T-helper 17 cell (primary cell): ENCODE measurements at regions not wholly inside any gene's neighbourhood (a gene's known extent, or its start where the extent isn't known, plus 50 kb on each side); places are given as distances from the start of the nearest gene placed in this dataset.

Source experiments
- ATAC-seq: fragments of 150-1000 bp; cut with Tn5 transposase; 2 replicates; pipeline ENCODE4 v1.10.0; 2021; ENCODE audit warnings: mild to moderate bottlenecking, moderate library complexity
- DNase-seq, 3 donors: peaks; one replicate each; pipeline versions ENCODE4 v3.0.0 to v3.0.0-alpha.2; 2020 to 2021
- H3K9me3 ChIP-seq: one replicate; pipeline ENCODE4 v1.7.0; 2013; ENCODE audit warnings: low read length, mild to moderate bottlenecking; ENCODE audit not compliant: control insufficient read depth, poor library complexity, severe bottlenecking
- H3K27ac Mint-ChIP-seq: one replicate; pipeline ENCODE4 v1.8.0; 2022; ENCODE audit warnings: mild to moderate bottlenecking, moderate library complexity, mixed read lengths
- H3K27me3 Mint-ChIP-seq: one replicate; pipeline ENCODE4 v1.8.0; 2022; ENCODE audit warnings: mixed read lengths
- H3K36me3 Mint-ChIP-seq: one replicate; pipeline ENCODE4 v1.8.0; 2022; ENCODE audit warnings: low read depth, mixed read lengths
- H3K4me1 Mint-ChIP-seq: one replicate; pipeline ENCODE4 v1.8.0; 2022; ENCODE audit warnings: mild to moderate bottlenecking, mixed read lengths
- H3K4me3 Mint-ChIP-seq: one replicate; pipeline ENCODE4 v1.8.0; 2022; ENCODE audit warnings: mild to moderate bottlenecking, moderate library complexity, mixed read lengths

DNA sequence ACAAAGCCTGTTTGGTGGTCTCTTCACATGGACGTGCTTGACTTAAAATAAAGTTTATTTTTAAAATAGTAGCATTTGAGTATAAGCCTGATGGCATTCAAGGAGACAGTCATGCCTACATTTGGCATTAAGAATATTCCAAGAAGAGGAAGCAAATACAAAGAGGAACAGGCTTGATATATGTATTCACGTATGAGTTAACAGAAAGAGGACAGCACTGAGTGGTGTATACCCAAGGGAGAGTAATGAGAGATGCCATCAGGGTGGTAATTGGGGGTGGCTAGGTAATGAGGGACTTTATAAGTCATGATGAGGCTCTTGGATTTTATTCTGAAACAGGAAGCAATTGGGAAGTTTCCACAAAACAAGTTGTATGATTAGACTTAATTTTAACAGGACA lies 363.3 kb downstream of the SEMA3D start:
- no peaks in the 10 kb centered on the region for H3K9me3 ChIP-seq
- no peaks in the 10 kb centered on the region for H3K27me3 Mint-ChIP-seq
- no peak overlapping the region for H3K27ac Mint-ChIP-seq
- ATAC-seq (no peak), DNase-seq (no peak)
- H3K4me1 Mint-ChIP-seq, result no peaks in the 10 kb centered on the region
- H3K4me3 Mint-ChIP-seq, result no peak overlapping the region
- H3K36me3 Mint-ChIP-seq, result no peaks in the 10 kb centered on the region

DNA sequence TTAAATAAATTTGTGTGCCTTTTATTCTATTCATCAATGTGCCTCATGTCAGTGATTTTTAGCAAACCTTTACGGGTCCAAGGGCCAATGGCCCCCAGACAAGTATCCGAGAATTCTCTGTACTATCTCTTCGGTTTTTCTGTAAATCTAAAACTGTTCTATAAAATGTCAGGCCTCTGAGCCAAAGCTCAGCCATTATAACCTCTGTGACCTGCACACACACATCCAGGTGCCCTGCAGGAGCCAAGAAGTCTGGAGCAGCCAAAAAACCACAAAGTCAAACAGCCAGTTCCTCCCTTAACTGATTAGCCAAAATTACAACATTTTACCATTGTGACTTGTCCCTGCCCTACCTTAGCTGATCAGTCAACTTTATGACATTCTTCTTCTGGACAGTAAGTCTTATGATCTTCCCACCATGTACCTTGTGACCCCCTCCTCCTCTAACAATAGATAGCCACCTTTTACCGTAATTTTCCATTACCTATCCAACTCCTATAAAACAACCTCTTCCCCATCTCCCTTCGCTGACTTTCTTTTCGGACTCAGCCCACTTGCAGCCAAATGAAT lies 363.8 kb downstream of the SEMA3D start:
- DNase-seq (no peak), ATAC-seq (no peak)
- Mint-ChIP-seq H3K4me3 (no peak overlapping the region), H3K36me3 (no peaks in the 10 kb centered on the region), H3K27ac (no peak overlapping the region), H3K4me1 (no peaks in the 10 kb centered on the region), H3K27me3 (no peaks in the 10 kb centered on the region)
- H3K9me3 ChIP-seq, result no peaks in the 10 kb centered on the region

GRCh38 chr7:84821671-84822534 lies 365.0 kb downstream of the SEMA3D start:
- H3K27ac Mint-ChIP-seq, result no peak overlapping the region
- no peak for ATAC-seq

DNA sequence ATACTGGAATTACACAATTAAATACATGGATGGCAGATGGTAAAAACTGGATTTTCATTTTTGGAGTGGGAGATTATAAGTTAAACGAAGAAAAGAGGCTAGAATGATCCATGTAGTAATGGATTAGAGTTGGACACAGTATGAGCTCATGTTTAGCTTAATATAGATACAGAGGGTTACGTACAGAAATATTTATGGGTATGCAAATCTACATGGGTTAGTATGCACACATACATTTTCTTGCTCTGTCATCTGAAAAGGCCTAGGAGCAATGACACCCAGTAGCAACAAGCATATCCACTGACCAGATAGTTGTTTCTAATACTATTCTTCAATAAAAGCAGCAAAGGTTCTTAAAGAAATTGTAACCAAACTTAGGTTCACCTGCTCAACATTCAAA lies 366.4 kb downstream of the SEMA3D start:
- Mint-ChIP-seq H3K27ac (no peak overlapping the region), H3K36me3 (no peaks in the 10 kb centered on the region), H3K4me1 (no peaks in the 10 kb centered on the region), H3K4me3 (no peak overlapping the region), H3K27me3 (no peaks in the 10 kb centered on the region)
- DNase-seq (no peak), ATAC-seq (no peak)
- H3K9me3 ChIP-seq, result no peaks in the 10 kb centered on the region

More at GRCh38 chr7:84821671-84822534, 365.0 kb downstream of the SEMA3D start:
- no peak for DNase-seq
- no peaks in the 10 kb centered on the region for H3K4me1 Mint-ChIP-seq
- H3K9me3 ChIP-seq, result no peaks in the 10 kb centered on the region
- no peak overlapping the region for H3K4me3 Mint-ChIP-seq
- no peaks in the 10 kb centered on the region for H3K36me3 Mint-ChIP-seq
- H3K27me3 Mint-ChIP-seq, result no peaks in the 10 kb centered on the region

GRCh38 chr7:84817016-84817415 lies 369.8 kb downstream of the SEMA3D start:
- no peak overlapping the region for H3K27ac Mint-ChIP-seq
- H3K4me3 Mint-ChIP-seq, result no peak overlapping the region
- no peak for ATAC-seq
- H3K4me1 Mint-ChIP-seq, result no peaks in the 10 kb centered on the region
- H3K9me3 ChIP-seq, result no peaks in the 10 kb centered on the region
- H3K27me3 Mint-ChIP-seq, result no peaks in the 10 kb centered on the region
- no peak for DNase-seq
- H3K36me3 Mint-ChIP-seq, result no peaks in the 10 kb centered on the region

GRCh38 chr7:84813376-84813775 lies 373.5 kb downstream of the SEMA3D start:
- Mint-ChIP-seq H3K4me1 (no peaks in the 10 kb centered on the region), H3K4me3 (no peak overlapping the region), H3K27me3 (no peaks in the 10 kb centered on the region), H3K27ac (no peak overlapping the region), H3K36me3 (no peaks in the 10 kb centered on the region)
- DNase-seq (no peak), ATAC-seq (no peak)
- H3K9me3 ChIP-seq, result no peaks in the 10 kb centered on the region

DNA sequence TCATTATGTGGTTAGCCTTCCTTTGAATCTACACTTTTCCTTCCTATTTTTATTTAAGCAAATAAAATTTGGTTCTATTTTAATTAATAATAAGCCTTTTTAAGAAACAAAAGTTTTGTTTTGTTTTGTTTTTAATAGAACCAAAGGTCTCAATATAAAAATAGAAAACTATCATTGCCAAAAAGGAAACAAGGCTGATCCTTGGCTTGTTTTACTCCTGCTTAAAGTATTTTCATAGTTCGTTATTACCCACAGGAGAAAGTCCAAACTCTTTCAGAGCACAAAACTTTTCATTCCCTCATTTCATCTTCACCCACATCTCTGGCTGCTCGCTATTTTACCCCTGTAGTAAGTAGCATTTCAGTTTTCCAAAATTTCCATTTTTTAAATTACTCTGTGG lies 374.8 kb downstream of the SEMA3D start:
- Mint-ChIP-seq H3K27me3 (no peaks in the 10 kb centered on the region), H3K27ac (no peak overlapping the region), H3K4me3 (no peak overlapping the region), H3K36me3 (no peaks in the 10 kb centered on the region), H3K4me1 (no peaks in the 10 kb centered on the region)
- no peaks in the 10 kb centered on the region for H3K9me3 ChIP-seq
- no peak for DNase-seq
- no peak for ATAC-seq

DNA sequence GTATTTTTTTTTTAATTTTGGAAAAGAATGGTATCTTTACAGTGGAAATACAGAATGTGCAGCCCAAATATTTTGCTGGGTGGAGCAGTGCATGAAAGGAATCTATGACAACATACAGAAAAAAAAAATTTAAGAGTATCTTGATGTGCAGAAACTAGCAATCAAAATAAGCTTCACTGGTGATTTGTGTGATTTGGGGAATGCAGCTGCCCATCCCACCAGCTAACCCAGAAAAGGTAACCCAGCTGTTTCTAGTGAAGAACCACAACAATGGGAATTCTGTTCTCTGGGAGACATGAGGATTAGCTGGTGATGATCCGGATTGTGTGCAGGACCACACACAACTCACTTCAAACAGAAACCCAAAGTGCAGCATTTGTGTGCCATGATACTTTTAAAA lies 375.5 kb downstream of the SEMA3D start:
- DNase-seq, result no peak

DNA sequence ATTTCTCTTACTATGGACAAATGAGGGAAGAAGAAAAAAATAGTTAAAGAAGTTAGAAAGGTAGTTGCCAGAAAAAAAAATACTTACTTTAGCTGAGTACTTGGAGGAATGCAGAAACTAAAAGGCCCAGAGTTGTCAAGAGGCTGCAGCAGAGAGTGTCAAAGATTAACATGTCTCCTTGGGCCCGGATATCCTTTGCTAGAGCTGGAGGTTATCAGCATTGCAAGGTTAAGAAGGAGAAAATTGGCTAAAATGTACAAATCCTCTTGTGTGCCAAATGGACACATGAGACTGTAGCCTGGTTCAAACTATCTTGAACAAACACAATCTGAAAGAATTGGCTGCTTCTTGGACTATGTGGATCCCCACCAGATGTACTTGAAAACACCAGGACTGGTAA lies 377.0 kb downstream of the SEMA3D start:
- Mint-ChIP-seq H3K4me3 (no peak overlapping the region), H3K27me3 (no peaks in the 10 kb centered on the region), H3K27ac (no peak overlapping the region), H3K4me1 (no peaks in the 10 kb centered on the region), H3K36me3 (no peaks in the 10 kb centered on the region)
- DNase-seq (no peak), ATAC-seq (no peak)
- H3K9me3 ChIP-seq, result no peaks in the 10 kb centered on the region

More for the DNA sequence above, 375.5 kb downstream of the SEMA3D start:
- H3K27ac Mint-ChIP-seq, result no peak overlapping the region
- H3K4me3 Mint-ChIP-seq, result no peak overlapping the region
- H3K27me3 Mint-ChIP-seq, result no peaks in the 10 kb centered on the region
- ATAC-seq, result no peak
- H3K4me1 Mint-ChIP-seq, result no peaks in the 10 kb centered on the region
- H3K36me3 Mint-ChIP-seq, result no peaks in the 10 kb centered on the region
- no peaks in the 10 kb centered on the region for H3K9me3 ChIP-seq

DNA sequence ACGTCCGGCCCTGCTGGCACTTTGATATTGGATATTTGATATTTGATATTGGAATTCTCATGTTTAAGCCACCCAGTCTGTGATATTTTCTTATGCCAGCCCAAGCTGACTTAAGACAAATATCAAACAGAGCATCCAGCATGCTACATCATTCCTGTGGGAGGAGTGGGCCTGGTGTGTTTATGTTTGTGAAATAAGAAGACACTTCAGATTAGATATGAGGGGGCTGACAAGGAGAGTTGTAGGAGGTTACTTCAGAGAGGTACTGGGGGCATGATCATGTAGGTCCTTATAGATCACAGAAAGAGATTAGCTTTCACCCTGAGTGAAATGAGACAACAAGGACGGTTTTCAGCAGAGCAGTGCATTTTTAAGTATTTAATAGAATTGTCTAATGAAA lies 382.9 kb downstream of the SEMA3D start:
- H3K36me3 Mint-ChIP-seq, result no peaks in the 10 kb centered on the region
- ATAC-seq, result no peak

DNA sequence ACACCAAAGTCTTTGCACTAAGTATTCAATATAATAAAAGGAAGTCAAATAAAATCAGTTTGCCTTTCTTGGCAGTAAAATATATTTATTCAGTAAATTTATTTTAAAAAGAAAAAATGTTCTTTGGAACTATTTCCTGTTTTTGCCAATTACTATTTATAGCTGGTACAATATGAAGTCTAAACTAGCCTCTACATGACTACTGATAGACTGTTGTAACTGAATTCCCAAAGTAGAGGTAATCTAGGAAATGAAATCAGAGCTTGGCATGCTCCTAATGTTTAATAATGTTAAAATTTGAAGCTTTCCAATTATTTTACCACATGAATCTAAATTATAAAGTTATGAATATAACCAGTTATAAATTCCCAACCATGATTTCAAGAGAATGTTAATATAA lies 385.5 kb downstream of the SEMA3D start:
- no peaks in the 10 kb centered on the region for H3K27me3 Mint-ChIP-seq
- DNase-seq, result no peak
- no peaks in the 10 kb centered on the region for H3K4me1 Mint-ChIP-seq
- no peak for ATAC-seq
- H3K36me3 Mint-ChIP-seq, result no peaks in the 10 kb centered on the region
- H3K4me3 Mint-ChIP-seq, result no peak overlapping the region
- H3K9me3 ChIP-seq, result no peaks in the 10 kb centered on the region
- H3K27ac Mint-ChIP-seq, result no peak overlapping the region

More for the DNA sequence above, 382.9 kb downstream of the SEMA3D start:
- H3K4me1 Mint-ChIP-seq, result no peaks in the 10 kb centered on the region
- no peak overlapping the region for H3K4me3 Mint-ChIP-seq
- DNase-seq, result no peak
- no peak overlapping the region for H3K27ac Mint-ChIP-seq
- H3K9me3 ChIP-seq, result no peaks in the 10 kb centered on the region
- no peaks in the 10 kb centered on the region for H3K27me3 Mint-ChIP-seq

GRCh38 chr7:84800846-84801245 lies 386.0 kb downstream of the SEMA3D start:
- H3K27me3 Mint-ChIP-seq, result no peaks in the 10 kb centered on the region
- DNase-seq, result no peak
- H3K36me3 Mint-ChIP-seq, result no peaks in the 10 kb centered on the region
- H3K4me1 Mint-ChIP-seq, result no peaks in the 10 kb centered on the region
- ATAC-seq, result no peak
- H3K4me3 Mint-ChIP-seq, result no peak overlapping the region
- H3K27ac Mint-ChIP-seq, result no peak overlapping the region
- no peaks in the 10 kb centered on the region for H3K9me3 ChIP-seq

DNA sequence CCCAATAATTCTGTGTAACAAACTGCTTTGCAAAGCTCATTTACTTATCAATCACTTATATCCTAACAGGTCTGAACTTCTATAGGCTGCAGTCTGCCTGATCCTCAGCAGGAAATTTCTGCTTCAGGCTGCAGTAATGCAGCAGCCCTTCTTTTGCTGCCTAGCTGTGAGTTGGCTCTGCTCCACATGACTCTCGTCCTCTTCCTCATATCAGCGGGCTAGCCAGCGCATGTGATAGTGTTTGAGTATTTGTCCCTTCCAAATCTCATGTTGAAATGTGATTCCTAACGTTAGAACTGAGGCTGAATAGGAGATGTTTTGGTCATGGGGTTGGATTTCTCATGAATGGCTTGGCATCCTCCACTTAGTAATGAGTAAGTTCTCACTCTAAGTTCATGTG lies 387.8 kb downstream of the SEMA3D start:
- H3K4me3 Mint-ChIP-seq, result no peak overlapping the region
- no peaks in the 10 kb centered on the region for H3K9me3 ChIP-seq
- H3K36me3 Mint-ChIP-seq, result no peaks in the 10 kb centered on the region
- H3K27me3 Mint-ChIP-seq, result no peaks in the 10 kb centered on the region
- no peaks in the 10 kb centered on the region for H3K4me1 Mint-ChIP-seq
- no peak overlapping the region for H3K27ac Mint-ChIP-seq
- ATAC-seq, result no peak
- DNase-seq, result no peak
